ENCODE measurements at regions not wholly inside any gene's neighbourhood (a gene's known extent, or its start where the extent isn't known, plus 50 kb on each side); places are given as distances from the start of the nearest gene placed in this dataset.

DNA sequence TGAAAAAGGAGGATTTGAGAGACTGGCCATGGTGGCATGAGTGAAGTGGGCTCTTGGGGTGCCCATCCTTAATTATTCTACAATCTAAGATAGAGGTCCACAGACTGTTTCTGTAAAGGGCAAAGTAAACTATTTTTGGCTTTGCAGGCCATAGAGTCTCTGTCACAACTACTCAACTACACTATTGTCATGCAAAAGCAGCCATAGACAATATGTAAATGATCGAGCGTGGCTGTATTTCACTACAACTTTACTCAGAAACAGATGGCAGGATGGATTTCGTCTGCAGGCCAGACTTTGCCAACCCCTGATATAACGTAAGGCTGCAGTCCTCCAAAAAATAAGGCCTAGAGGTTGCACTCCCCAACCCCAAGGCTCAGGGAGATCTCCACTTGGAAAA, 58.2 kb upstream of the NAA20 start:
- DNase-seq (ENCODE audit: low read depth): no peak
- no peak overlapping the region for H3K4me3 ChIP-seq (ENCODE audit: low read depth, low read length)
- TF ChIP-seq, protein P1, sequence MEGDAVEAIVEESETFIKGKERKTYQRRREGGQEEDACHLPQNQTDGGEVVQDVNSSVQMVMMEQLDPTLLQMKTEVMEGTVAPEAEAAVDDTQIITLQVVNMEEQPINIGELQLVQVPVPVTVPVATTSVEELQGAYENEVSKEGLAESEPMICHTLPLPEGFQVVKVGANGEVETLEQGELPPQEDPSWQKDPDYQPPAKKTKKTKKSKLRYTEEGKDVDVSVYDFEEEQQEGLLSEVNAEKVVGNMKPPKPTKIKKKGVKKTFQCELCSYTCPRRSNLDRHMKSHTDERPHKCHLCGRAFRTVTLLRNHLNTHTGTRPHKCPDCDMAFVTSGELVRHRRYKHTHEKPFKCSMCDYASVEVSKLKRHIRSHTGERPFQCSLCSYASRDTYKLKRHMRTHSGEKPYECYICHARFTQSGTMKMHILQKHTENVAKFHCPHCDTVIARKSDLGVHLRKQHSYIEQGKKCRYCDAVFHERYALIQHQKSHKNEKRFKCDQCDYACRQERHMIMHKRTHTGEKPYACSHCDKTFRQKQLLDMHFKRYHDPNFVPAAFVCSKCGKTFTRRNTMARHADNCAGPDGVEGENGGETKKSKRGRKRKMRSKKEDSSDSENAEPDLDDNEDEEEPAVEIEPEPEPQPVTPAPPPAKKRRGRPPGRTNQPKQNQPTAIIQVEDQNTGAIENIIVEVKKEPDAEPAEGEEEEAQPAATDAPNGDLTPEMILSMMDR (conservative IDR thresholded peaks at IDR 0.05; ENCODE audit: low read depth, low read length): no peak

GRCh38 chr20:19960745-19961144, 56.4 kb upstream of the NAA20 start:
- TF ChIP-seq, protein P1 (conservative IDR thresholded peaks at IDR 0.05; ENCODE audit: low read depth, low read length): no peak
- no peak overlapping the region for H3K4me3 ChIP-seq (ENCODE audit: low read depth, low read length)
- no peak for DNase-seq (ENCODE audit: low read depth)

GRCh38 chr20:19961293-19961692, 55.9 kb upstream of the NAA20 start:
- H3K4me3 ChIP-seq (ENCODE audit: low read depth, low read length): no peak overlapping the region
- TF ChIP-seq, protein P1 (conservative IDR thresholded peaks at IDR 0.05; ENCODE audit: low read depth, low read length): no peak
- no peak for DNase-seq (ENCODE audit: low read depth)

GRCh38 chr20:19962958-19963357, 54.2 kb upstream of the NAA20 start:
- no peak for DNase-seq (ENCODE audit: low read depth)
- TF ChIP-seq, protein P1 (conservative IDR thresholded peaks at IDR 0.05; ENCODE audit: low read depth, low read length): no peak

DNA sequence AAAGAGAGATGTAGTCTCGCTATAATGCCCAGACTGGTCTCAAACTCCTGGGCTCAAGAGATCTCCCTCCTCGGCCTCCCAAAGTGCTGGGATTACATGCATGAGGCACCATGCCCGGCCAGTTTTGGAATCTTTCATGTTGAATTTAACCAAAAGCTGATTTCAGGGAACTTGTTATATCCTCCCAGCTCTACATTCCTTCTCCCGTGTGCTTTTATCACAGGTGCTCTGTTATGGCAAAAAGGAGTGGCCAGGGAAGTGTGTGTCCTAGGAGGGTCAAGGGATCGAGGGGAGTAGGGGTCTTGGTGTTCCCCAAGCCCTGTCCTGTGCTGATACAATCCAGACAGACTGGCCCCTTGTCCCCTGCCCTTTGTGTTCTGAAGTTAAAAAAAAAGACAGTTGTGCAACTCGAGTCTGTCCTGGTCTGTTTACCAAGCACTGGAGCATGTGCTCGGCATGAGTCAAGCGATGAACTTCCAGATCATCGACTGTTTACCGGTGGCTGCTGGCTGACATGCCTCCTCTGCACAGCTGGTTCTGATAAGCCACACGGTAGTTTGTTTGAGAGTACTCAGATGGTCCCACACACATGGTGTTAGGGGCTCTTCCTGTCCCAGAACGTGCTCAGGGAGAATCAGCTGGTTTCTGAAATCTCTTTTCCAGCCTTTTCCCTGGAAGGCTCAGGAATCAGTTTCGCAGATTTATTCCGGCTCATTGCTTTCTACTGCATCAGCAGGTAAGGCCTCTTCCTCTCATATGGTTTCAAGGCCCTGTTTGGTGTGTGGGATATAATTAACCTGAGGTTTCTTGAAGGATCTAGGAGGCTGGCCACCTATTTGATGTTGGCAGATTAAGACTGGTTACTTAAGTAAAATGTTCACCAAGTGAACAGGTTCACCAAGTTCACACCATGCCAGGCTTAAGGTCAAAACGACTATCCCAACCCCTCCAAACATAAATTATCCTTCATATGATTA, 52.6 kb upstream of the NAA20 start:
- no peak overlapping the region for H3K4me3 ChIP-seq (ENCODE audit: low read depth, low read length)
- TF ChIP-seq, protein P1 (conservative IDR thresholded peaks at IDR 0.05; ENCODE audit: low read depth, low read length): no peak
- peak; percentile 95 for DNase-seq (ENCODE audit: low read depth)

More at GRCh38 chr20:19962958-19963357, 54.2 kb upstream of the NAA20 start:
- H3K4me3 ChIP-seq (ENCODE audit: low read depth, low read length): no peak overlapping the region

GRCh38 chr20:19966840-19967239, 50.3 kb upstream of the NAA20 start:
- DNase-seq (ENCODE audit: low read depth): no peak
- H3K4me3 ChIP-seq (ENCODE audit: low read depth, low read length): no peak overlapping the region
- TF ChIP-seq, protein P1 (conservative IDR thresholded peaks at IDR 0.05; ENCODE audit: low read depth, low read length): no peak
